Activated naive CD8-positive, alpha-beta T cell treated with anti-CD3 and anti-CD28 coated beads for 36 hours (primary cell): ENCODE measurements at regions not wholly inside any gene's neighbourhood (a gene's known extent, or its start where the extent isn't known, plus 50 kb on each side); places are given as distances from the start of the nearest gene placed in this dataset.
"Not testable (repeated sequence)": the region's sequence is repeated elsewhere in the genome, so short reads cannot be mapped to it uniquely, and the experiment has no call there.

ENCODE experiments used
- DNase-seq: peaks from one replicate; pipeline ENCODE4 v3.0.0; 2021
- H3K27ac Mint-ChIP-seq: one replicate; pipeline ENCODE4 v1.8.0; 2022; ENCODE audit warnings: mild to moderate bottlenecking, moderate library complexity, mixed read lengths
- H3K27me3 Mint-ChIP-seq: one replicate; pipeline ENCODE4 v1.8.0; 2022; ENCODE audit warnings: mild to moderate bottlenecking, mixed read lengths
- H3K36me3 Mint-ChIP-seq: one replicate; pipeline ENCODE4 v1.8.0; 2021; ENCODE audit warnings: mild to moderate bottlenecking, mixed read lengths
- H3K4me1 Mint-ChIP-seq: one replicate; pipeline ENCODE4 v1.8.0; 2021; ENCODE audit warnings: mixed read lengths
- H3K4me3 Mint-ChIP-seq: one replicate; pipeline ENCODE4 v1.8.0; 2022; ENCODE audit warnings: mild to moderate bottlenecking, moderate library complexity, mixed read lengths
- H3K9me3 Mint-ChIP-seq: one replicate; pipeline ENCODE4 v1.8.0; 2022; ENCODE audit warnings: mixed read lengths

DNA sequence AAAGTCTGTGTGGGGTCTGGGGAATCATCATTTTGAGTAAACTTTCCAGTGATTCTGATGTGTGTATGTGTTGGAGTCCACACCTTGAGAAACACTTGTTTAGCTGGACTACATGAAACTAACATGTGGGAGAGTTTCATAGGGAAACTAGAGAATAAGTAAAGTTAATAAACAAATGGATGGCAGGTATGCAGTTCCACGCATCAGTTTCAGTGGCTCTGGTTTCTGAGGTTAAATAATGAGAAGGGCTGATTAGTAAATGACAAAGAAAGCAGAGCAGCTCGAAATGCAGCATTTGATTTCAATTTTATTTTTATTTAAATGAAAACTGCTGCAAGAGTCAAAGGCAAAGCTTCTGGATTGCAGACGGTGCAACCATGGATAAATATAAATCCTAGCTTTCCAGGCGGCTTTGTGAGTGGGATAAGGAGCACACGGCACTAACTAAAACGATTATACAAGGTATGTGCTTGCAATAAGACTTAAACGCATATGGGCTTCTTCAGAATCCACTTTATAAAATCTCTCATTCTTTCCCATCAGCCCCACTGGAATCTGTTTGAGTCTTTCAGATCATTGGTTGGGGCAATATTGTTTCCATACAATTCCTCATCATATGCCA, 310.7 kb downstream of the PLPP3 start:
- Mint-ChIP-seq H3K27ac (no peak overlapping the region), H3K4me1 (no peaks in the 10 kb centered on the region), H3K9me3 (no peaks in the 10 kb centered on the region), H3K36me3 (no peaks in the 10 kb centered on the region), H3K4me3 (no peak overlapping the region), H3K27me3 (peaks cover 4% of the 10 kb centered on the region)
- no peak for DNase-seq

GRCh38 chr1:56267611-56268010, 311.8 kb downstream of the PLPP3 start:
- H3K27me3 Mint-ChIP-seq = peaks cover 4% of the 10 kb centered on the region
- H3K4me3 Mint-ChIP-seq = no peak overlapping the region
- H3K4me1 Mint-ChIP-seq = no peaks in the 10 kb centered on the region
- H3K9me3 Mint-ChIP-seq = no peaks in the 10 kb centered on the region
- DNase-seq = no peak
- no peak overlapping the region for H3K27ac Mint-ChIP-seq
- H3K36me3 Mint-ChIP-seq = no peaks in the 10 kb centered on the region

- no peaks in the 10 kb centered on the region for H3K36me3 Mint-ChIP-seq
- DNase-seq = no peak
- H3K4me3 Mint-ChIP-seq = no peak overlapping the region
- H3K27ac Mint-ChIP-seq = no peak overlapping the region
- H3K27me3 Mint-ChIP-seq = peaks cover 4% of the 10 kb centered on the region
- H3K4me1 Mint-ChIP-seq = no peaks in the 10 kb centered on the region
- no peaks in the 10 kb centered on the region for H3K9me3 Mint-ChIP-seq
Measured at GRCh38 chr1:56266359-56266758, 313.0 kb downstream of the PLPP3 start.

GRCh38 chr1:56265216-56265615, 314.1 kb downstream of the PLPP3 start:
- no peaks in the 10 kb centered on the region for H3K4me1 Mint-ChIP-seq
- H3K9me3 Mint-ChIP-seq = peaks cover under 1% of the 10 kb centered on the region
- H3K36me3 Mint-ChIP-seq = no peaks in the 10 kb centered on the region
- no peak overlapping the region for H3K27ac Mint-ChIP-seq
- no peak for DNase-seq
- H3K27me3 Mint-ChIP-seq = peaks cover 4% of the 10 kb centered on the region
- H3K4me3 Mint-ChIP-seq = no peak overlapping the region

DNA sequence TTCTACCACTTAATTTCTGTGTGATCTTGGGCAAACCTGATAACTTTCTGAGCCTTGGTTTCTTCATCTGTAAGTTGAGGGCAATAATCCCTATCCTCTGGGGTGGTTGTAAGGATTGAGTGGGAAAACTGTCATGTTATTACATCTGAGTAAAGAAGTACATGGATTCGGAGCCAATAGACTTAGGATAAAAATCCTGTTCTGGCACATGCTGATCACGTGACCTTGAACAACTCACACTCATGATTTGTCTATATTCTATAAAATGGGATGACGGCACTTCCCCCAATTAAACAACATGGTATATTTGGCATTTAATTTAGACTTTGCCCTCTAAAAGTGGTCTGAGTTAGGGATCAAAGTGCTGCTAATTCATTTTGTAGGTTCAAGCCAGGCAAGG, 315.5 kb downstream of the PLPP3 start:
- no peak overlapping the region for H3K27ac Mint-ChIP-seq
- peaks cover 2% of the 10 kb centered on the region for H3K9me3 Mint-ChIP-seq
- no peaks in the 10 kb centered on the region for H3K36me3 Mint-ChIP-seq
- no peak overlapping the region for H3K4me3 Mint-ChIP-seq
- no peaks in the 10 kb centered on the region for H3K4me1 Mint-ChIP-seq
- no peaks in the 10 kb centered on the region for H3K27me3 Mint-ChIP-seq
- DNase-seq = no peak

DNA sequence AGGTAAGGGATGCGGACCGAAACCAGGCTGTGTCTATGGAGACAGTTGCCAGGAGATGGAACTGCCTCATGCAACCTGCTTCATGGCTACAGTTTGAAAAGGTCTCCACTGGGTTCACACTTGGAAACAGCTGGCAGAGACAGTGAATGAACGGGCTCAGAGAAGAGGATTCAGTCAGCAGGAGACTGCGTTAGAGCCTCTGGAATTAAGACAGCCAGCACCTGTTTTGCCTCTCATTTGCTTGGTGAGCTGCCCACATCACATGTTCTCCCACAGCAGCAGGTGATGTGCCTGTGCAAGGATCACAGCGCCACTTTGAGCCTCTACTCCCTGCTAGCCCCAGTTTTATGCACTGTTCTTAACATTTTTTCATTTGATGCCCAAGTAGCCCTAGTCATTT, 321.0 kb downstream of the PLPP3 start:
- Mint-ChIP-seq H3K4me3 (no peak overlapping the region), H3K9me3 (peaks cover 2% of the 10 kb centered on the region), H3K36me3 (no peaks in the 10 kb centered on the region), H3K27ac (no peak overlapping the region), H3K4me1 (no peaks in the 10 kb centered on the region), H3K27me3 (no peaks in the 10 kb centered on the region)
- DNase-seq = no peak

- H3K9me3 Mint-ChIP-seq = peaks cover 2% of the 10 kb centered on the region
- no peaks in the 10 kb centered on the region for H3K36me3 Mint-ChIP-seq
- no peak overlapping the region for H3K27ac Mint-ChIP-seq
- no peaks in the 10 kb centered on the region for H3K4me1 Mint-ChIP-seq
- no peaks in the 10 kb centered on the region for H3K27me3 Mint-ChIP-seq
- H3K4me3 Mint-ChIP-seq = no peak overlapping the region
- no peak for DNase-seq
Measured at GRCh38 chr1:56257726-56258125, 321.6 kb downstream of the PLPP3 start.

DNA sequence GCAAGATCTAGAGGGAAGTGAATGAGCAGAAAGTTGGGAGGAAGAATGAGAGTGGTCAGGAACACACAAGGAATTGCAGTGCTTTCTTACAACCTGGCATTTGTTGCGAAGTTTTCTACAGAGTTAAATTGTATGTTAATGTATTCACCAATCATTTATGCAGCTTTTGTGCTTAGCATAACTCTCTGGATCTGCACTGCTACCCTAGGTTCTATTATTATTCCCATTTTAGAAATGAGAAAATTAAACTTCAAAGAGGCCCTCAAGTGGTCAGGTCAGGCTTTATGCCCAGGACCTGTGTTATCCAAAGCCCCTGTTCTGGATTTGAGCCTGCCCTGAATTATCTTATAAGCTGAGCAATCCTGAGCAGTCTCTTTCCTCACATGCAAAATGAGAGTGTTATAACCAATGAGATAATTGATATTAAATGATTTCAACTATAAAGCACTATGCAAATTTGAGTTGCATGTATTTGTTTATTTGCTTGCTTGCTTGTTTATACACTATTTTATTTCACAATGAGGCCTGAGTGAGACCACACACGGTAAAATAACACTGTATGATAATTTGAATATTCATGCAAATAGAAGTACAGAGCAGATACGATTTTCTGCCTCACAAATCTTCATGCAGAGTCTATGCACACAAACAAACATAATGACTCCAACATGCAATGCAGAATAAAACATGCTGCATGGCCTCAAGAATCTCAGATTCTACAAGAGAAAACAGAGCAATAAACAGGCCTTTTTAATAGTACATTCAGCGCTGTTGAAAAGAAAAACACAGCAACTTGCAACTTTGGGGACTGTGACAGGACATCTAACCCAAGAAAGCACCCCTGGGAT, 323.0 kb downstream of the PLPP3 start:
- DNase-seq = no peak
- Mint-ChIP-seq H3K27me3 (no peaks in the 10 kb centered on the region), H3K4me1 (no peaks in the 10 kb centered on the region), H3K9me3 (peaks cover 2% of the 10 kb centered on the region), H3K27ac (no peak overlapping the region), H3K36me3 (no peaks in the 10 kb centered on the region), H3K4me3 (no peak overlapping the region)

DNA sequence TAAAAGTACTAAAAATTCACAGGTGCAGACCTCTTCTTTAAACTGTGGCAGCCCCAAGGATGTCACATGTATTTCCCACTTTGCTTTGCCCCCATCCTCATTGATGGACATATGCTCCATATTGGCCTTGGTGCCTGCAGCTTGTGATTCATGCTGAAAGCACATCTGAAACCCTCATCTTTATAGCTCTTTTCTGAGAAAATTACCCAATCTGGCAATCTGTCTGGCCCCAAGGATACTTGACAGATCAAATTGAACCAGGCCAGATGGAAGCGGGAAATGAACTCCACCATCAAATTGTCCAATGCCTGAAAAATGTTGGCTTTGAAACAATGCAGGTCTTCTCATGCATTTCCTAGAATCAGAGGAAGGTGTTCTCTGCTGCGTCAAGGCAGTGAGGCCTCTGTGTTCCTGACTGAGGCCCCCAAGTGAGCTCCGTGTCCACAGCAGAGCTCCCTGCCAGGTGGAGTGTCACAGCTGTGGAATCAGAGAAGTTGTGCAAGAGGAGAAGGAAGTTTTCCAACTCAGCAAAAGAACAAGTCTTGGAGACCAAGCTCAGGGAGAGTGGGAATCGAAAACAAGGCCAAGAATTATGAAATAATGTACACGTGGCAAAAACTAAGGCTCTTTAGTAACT, 323.7 kb downstream of the PLPP3 start:
- no peaks in the 10 kb centered on the region for H3K36me3 Mint-ChIP-seq
- no peak overlapping the region for H3K27ac Mint-ChIP-seq
- no peak for DNase-seq
- no peak overlapping the region for H3K4me3 Mint-ChIP-seq
- H3K4me1 Mint-ChIP-seq = no peaks in the 10 kb centered on the region
- peaks cover 2% of the 10 kb centered on the region for H3K9me3 Mint-ChIP-seq
- H3K27me3 Mint-ChIP-seq = no peaks in the 10 kb centered on the region

DNA sequence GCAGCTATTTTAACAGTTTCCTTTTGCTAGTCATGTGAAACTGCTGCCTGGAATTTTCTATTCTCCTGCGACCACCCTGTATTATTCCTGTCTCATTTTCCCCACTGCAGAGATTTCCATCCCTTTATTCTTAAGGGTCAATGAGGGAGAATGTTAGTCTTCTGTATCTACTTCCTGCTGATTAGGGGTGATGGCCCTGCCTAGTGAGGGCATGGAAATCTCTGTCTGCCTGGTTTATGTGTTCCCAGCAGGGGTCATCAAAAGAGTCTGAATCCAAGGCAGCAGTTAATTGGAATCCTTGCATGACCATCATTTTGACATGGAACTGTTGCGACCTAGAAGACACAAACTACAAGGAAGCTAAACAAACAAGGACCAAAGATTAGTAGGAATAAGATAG, 325.2 kb downstream of the PLPP3 start:
- H3K36me3 Mint-ChIP-seq = no peaks in the 10 kb centered on the region
- no peaks in the 10 kb centered on the region for H3K4me1 Mint-ChIP-seq
- no peak for DNase-seq
- no peaks in the 10 kb centered on the region for H3K27me3 Mint-ChIP-seq
- no peak overlapping the region for H3K27ac Mint-ChIP-seq
- H3K9me3 Mint-ChIP-seq = no peaks in the 10 kb centered on the region
- no peak overlapping the region for H3K4me3 Mint-ChIP-seq

DNA sequence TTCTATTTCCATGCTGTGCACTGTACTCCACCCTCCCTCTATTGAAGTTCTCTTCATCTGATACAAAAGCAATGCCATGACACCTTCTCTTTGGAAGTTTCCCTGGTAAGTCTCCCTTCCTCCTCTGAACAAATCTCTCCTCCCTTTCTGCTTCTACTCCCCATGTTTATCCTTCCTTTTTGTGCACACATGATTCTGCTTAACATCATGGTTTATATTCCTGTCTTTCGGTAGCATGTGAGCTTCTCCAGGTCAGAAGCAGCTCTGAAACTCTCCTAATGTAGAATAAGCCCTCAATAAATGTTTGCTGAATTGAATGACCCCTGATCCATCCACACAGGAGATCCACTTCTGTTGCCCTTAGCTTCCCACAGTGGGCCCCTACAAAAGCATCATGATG, 328.6 kb downstream of the PLPP3 start:
- Mint-ChIP-seq H3K4me1 (no peaks in the 10 kb centered on the region), H3K9me3 (no peaks in the 10 kb centered on the region), H3K27ac (no peak overlapping the region), H3K4me3 (no peak overlapping the region), H3K36me3 (no peaks in the 10 kb centered on the region), H3K27me3 (peaks cover 4% of the 10 kb centered on the region)
- no peak for DNase-seq

DNA sequence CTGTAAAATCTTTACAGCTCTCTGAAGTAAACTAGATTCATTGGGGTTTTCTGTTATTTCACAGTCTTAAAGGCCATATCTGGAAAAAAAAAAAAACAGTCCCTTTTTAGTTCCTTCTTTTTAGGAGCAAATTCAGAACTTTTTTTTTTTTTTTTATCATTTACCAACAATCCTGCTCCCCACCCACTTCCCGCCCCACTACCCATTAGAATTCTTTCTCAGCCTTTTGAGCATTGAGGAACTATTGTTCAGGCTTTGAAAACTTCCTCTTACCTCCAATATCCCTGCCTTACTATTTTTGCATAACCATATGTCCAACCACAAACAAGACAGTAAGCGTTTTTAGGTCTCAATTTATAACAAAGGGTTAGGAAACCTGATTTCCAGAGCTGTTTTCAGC, 330.1 kb downstream of the PLPP3 start:
- no peaks in the 10 kb centered on the region for H3K4me1 Mint-ChIP-seq
- H3K27ac Mint-ChIP-seq = no peak overlapping the region
- peaks cover 4% of the 10 kb centered on the region for H3K27me3 Mint-ChIP-seq
- H3K36me3 Mint-ChIP-seq = no peaks in the 10 kb centered on the region
- no peak overlapping the region for H3K4me3 Mint-ChIP-seq
- H3K9me3 Mint-ChIP-seq = peaks cover 3% of the 10 kb centered on the region
- DNase-seq = no peak

DNA sequence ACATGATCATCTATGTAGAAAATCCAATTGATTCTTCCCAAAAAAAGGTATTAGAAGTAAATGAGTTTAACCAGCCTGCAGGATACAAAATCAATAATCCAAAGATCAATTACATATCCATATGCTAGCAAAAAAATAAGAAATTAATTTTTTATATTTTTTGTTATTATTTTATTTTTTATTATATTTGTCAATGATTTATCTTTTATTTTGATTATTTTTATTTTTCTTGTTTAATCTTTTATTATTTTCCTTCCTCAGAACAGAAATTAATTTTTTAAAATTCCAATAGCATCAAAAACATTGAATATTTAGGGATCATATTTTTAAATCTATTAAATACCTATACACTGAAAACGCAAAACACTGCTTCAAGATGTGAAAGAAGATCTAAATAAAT, 331.2 kb downstream of the PLPP3 start:
- Mint-ChIP-seq H3K4me3 (no peak overlapping the region), H3K4me1 (no peaks in the 10 kb centered on the region), H3K27me3 (peaks cover 4% of the 10 kb centered on the region), H3K27ac (no peak overlapping the region), H3K9me3 (peaks cover 3% of the 10 kb centered on the region), H3K36me3 (no peaks in the 10 kb centered on the region)
- no peak for DNase-seq

DNA sequence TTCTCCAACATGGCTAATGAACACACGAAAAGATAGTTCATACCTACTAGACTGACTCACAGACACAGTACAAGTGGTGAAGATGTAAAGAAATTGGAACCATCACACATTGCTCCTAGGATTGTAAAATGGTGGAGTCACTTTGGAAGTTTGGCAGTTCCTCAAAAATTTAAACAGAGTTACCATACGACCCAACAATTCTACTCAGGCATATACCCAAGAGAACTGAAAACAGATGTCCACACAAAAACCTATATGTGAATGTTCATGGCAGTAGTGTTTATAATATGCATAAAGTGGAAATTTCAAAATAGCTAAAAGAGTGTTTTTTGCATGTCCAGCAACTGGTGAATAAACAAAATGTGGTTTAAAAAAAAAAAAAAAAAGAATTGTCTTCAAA, 332.6 kb downstream of the PLPP3 start:
- H3K36me3 Mint-ChIP-seq, H3K4me3 Mint-ChIP-seq, DNase-seq, H3K4me1 Mint-ChIP-seq, H3K9me3 Mint-ChIP-seq, H3K27ac Mint-ChIP-seq, H3K27me3 Mint-ChIP-seq: not testable (repeated sequence)

GRCh38 chr1:56240400-56240799, 339.0 kb downstream of the PLPP3 start:
- H3K36me3 Mint-ChIP-seq = no peaks in the 10 kb centered on the region
- H3K27ac Mint-ChIP-seq = no peak overlapping the region
- H3K4me3 Mint-ChIP-seq = no peak overlapping the region
- H3K4me1 Mint-ChIP-seq = no peaks in the 10 kb centered on the region
- no peak for DNase-seq
- peaks cover 7% of the 10 kb centered on the region for H3K9me3 Mint-ChIP-seq
- no peaks in the 10 kb centered on the region for H3K27me3 Mint-ChIP-seq
